GM18520 (cell line): ENCODE measurements at regions not wholly inside any gene's neighbourhood (a gene's known extent, or its start where the extent isn't known, plus 50 kb on each side); places are given as distances from the start of the nearest gene placed in this dataset.

Experiments
- ATAC-seq: cut with Tn5 transposase; IDR thresholded peaks from one replicate; pipeline ENCODE4 v1.9.1; 2021; ENCODE audit not compliant: unreplicated experiment

GRCh38 chr15:37165395-37165794 is 65.0 kb upstream of the MEIS2 start:
- no peak for ATAC-seq

- no peak for ATAC-seq
Observed at GRCh38 chr15:37166402-37166801, 66.1 kb upstream of the MEIS2 start.

- ATAC-seq: no peak
Observed at GRCh38 chr15:37181339-37181738, 81.0 kb upstream of the MEIS2 start.

DNA sequence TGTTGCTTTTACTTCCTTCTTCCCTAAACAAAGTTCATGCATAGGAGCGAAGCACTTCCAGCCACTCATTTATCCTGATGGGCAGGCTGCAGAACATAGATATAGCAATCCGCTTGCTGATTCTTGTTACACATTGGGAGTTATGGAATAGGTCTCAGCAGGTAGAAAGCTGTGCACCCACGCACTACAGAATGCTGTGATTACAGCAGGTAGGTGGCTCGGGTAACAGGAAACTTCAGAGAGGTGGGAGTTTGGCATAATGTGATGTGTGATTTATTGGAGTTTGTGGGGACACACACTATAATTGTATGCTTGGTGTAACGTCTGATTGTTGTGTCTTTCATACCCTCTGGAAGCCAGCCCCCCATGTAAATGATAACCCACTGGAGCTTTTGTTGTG is 99.2 kb upstream of the MEIS2 start:
- no peak for ATAC-seq

GRCh38 chr15:37203050-37203449 is 102.7 kb upstream of the MEIS2 start:
- ATAC-seq: no peak

DNA sequence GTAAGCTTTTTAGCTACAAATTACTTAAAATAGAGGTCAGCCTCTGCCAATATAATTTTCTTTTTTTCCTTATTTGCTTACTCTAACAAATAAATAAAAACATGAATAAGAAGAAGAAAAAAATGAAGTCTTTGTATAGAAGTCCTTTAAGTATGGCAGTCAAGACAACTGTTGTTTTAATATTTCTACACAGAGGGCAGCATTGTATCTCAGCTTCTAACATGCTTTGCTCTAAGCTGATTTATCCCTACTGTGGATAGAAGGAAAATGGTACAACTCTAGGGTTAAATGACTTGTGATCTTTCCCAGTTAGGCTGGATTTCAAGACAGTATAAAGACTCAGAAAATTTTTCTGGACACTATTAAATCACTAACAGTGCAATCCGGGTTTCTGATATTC is 104.3 kb upstream of the MEIS2 start:
- ATAC-seq: no peak

DNA sequence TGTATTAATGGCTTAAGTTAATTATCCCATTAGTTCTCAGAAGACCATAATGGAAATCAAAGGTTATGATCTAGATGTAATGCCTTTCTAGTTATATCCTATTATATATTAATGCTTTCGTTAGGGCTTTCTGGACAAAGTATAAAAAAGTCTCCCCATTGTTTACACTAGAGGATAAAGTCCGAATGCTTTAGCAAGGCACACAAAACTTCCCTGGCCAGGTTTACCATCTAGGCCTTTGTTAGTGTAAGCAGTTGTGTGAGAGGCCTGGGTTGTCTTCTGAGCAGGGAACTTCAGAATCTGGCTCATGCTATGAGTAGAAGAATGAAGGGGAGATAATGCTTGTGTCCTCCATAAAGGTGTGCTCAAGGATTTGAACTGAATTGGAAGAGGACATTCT is 106.3 kb upstream of the MEIS2 start:
- ATAC-seq: no peak

- ATAC-seq: no peak
Observed at GRCh38 chr15:37208146-37209040, 108.0 kb upstream of the MEIS2 start.

- no peak for ATAC-seq
Observed at GRCh38 chr15:37209041-37209363, 108.7 kb upstream of the MEIS2 start.

DNA sequence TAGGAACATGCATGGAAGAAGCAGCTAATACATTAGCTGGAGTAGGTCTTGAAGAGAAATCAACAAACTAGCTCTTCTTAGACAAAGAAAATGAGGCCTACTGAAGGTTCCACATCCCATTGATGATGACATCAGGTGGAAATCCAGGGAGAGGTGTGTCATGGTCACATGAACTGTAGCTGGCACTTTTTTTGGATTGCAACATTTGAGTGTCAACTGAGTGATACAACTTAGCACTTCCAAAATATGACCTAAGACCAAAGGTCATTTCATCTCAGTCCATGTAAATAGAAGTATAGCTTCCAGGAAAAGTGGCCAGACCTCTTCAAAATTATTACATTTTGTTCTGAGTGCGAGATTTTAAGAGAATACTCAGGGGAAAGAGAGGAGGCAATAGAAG is 117.2 kb upstream of the MEIS2 start:
- no peak for ATAC-seq

GRCh38 chr15:37218351-37218916 is 118.1 kb upstream of the MEIS2 start:
- ATAC-seq: no peak

- no peak for ATAC-seq
Observed at GRCh38 chr15:37219211-37219701, 118.9 kb upstream of the MEIS2 start.

GRCh38 chr15:37220949-37221670 is 120.8 kb upstream of the MEIS2 start:
- ATAC-seq: no peak

- ATAC-seq: no peak
Observed at GRCh38 chr15:37221671-37222145, 121.4 kb upstream of the MEIS2 start.

DNA sequence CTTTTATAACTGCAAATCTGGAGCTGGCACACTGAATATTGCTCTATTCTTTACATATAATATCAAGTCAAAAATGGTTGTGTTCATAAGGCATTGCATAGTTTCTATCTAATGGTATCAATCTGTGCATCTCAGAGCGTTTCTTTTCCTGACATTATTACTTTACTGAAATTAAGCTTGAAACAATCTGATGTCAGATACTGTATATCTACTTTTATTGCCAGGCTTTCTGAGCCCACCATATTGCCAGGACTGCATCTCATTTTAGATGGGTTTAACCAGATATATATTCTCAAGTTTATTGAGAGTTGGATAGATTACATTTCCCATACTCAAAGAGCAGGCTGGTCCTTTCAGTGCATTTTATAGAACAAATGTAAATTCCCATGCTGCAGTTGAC is 122.7 kb upstream of the MEIS2 start:
- ATAC-seq: no peak

DNA sequence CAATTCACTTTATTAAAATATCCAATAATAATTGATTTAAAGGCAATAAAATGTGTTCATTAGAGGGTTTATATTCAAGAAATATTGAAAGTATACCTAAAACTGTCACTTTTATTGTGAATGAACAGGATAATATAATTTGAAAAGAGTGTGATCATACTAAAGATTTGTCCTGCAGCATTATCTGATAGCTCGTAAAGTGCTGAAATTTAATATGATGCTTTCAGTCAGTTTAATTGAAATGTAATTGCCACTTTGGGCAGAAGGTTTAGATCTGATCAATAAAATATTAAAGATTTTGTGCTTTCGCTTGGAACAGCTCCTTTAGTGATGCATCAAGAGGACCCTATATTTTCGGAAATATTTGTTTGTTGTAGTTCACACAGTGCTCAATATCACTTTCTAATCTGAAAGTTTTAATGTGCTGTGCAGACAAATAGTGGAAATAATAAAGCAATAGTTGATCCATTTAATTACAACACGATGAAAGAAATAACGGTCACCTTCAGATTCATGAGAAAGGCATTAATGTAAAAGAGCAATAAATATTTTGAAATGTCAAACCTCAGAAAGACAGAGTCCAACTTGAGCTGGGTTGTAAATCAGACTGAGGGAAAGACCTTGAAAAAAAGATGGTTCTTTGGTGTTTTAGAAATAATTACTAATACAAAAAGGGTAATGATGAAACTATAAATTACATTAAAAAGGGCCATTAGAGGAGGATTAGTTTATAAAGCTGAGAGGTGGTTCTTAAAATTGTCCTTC is 129.7 kb upstream of the MEIS2 start:
- ATAC-seq: no peak

DNA sequence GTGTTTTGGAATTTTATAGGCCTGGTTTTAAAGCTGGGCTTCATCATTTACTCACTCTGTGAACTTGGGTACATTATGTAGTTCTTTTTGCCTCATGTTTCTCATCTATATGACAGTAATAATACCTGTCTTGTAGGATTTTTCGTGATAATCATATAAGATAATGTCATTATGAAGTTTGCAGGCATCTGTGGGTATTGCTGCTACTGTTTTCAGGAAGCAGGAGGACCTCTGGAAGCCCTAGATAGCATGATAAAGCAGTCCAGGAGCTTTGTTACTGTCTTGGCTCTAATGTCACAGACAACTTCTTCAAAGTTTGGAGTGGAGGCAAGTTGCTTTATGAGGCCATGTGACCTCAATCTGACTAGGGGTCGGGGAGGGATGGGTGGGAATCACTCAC is 145.0 kb upstream of the MEIS2 start:
- ATAC-seq: no peak

DNA sequence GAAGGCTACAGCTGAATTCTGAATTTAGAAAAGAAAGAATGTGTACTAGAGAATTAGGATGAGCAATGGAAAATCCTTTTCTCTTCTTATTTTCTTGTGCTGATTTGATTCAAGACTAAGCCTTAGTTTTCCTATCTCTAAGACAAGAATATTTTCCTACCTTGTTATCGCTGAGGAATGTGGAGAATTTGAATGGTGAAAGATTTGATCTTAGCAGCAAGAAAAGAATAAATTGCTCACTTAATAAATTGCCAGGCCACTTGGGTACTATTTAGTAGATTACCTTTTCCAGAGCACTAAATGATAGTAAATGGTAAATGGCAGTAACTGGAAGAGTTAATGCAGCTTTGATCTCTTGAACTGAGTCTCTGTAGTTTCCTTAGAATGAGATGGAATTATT is 145.7 kb upstream of the MEIS2 start:
- no peak for ATAC-seq

- no peak for ATAC-seq
Observed at GRCh38 chr15:37246856-37247255, 146.5 kb upstream of the MEIS2 start.

GRCh38 chr15:37249249-37249648 is 148.9 kb upstream of the MEIS2 start:
- ATAC-seq: no peak

- no peak for ATAC-seq
Observed at GRCh38 chr15:37252530-37252929, 152.2 kb upstream of the MEIS2 start.
